B cell (primary cell): ENCODE measurements at regions not wholly inside any gene's neighbourhood (a gene's known extent, or its start where the extent isn't known, plus 50 kb on each side); places are given as distances from the start of the nearest gene placed in this dataset.

Experiments used
- ATAC-seq: fragments of 200-7000 bp; cut with Tn5 transposase; one replicate; pipeline ENCODE4 v1.10.0; 2021; ENCODE audit warnings: low read depth, mild to moderate bottlenecking, moderate number of reproducible peaks, moderate library complexity
- CTCF ChIA-PET: fragments of 350-600 bp; sonication (Branson Sonifier 250); formaldehyde crosslinking; loops from one replicate; lab custom pipeline; 2021; ENCODE audit warnings: antibody characterized with exemption, inconsistent platforms; lab: Charles Lee
- POLR2A ChIA-PET: fragments of 350-600 bp; sonication (Branson Sonifier 250); formaldehyde crosslinking; loops from one replicate; lab custom pipeline; 2021; ENCODE audit warnings: antibody characterized with exemption; lab: Charles Lee
- DNase-seq: peaks from one replicate; pipeline ENCODE4 v3.0.0; 2013
- H2AFZ ChIP-seq: 2 replicates; pipeline ENCODE4 v1.6.1; 2012; ENCODE audit warnings: mild to moderate bottlenecking, low read depth, low read length; ENCODE audit not compliant: insufficient read depth, poor library complexity, severe bottlenecking
- H3K27ac ChIP-seq, 2 donors: 1 replicate in 1 of 2; 2 replicates in 1 of 2; pipeline ENCODE4 v1.5.1; 2012 to 2013; ENCODE audit warnings: low read length in 2 of 2, mild to moderate bottlenecking in 2 of 2, moderate library complexity in 1 of 2
- H3K27me3 ChIP-seq, 4 experiments: fragments of 200-600 bp in 1 of 4; sonication (generic) in 1 of 4; replicated peaks in 1 of 4; 1 replicate in 2 of 4; 2 replicates in 2 of 4; pipeline versions ENCODE4 v1.6.1 to v1.7.0; 2013 to 2016; ENCODE audit warnings: low read length in 3 of 4, mild to moderate bottlenecking in 2 of 4, mixed read lengths in 1 of 4, moderate library complexity in 1 of 4; ENCODE audit not compliant: insufficient read depth in 4 of 4, control insufficient read depth in 3 of 4; ENCODE audit errors: control extremely low read depth in 1 of 4
- H3K36me3 ChIP-seq, 2 experiments: replicated peaks in 1 of 2; 1 replicate in 1 of 2; 2 replicates in 1 of 2; pipeline versions ENCODE4 v1.6.1 to v1.7.1; 2013; ENCODE audit warnings: low read length in 1 of 2; ENCODE audit not compliant: insufficient read depth in 2 of 2, control insufficient read depth in 1 of 2; ENCODE audit errors: control extremely low read depth in 1 of 2, extremely low read depth in 1 of 2
- H3K4me1 ChIP-seq, 2 donors: fragments of 200-600 bp in 1 of 2; sonication (generic) in 1 of 2; 1 replicate in 1 of 2; 2 replicates in 1 of 2; pipeline versions ENCODE4 v1.5.1 to v1.6.1; 2013 to 2017; ENCODE audit warnings: low read length in 2 of 2; ENCODE audit not compliant: control insufficient read depth in 2 of 2, insufficient read depth in 2 of 2
- H3K4me2 ChIP-seq: replicated peaks from 2 replicates; pipeline ENCODE3; 2012; ENCODE audit warnings: mild to moderate bottlenecking, low read depth, low read length; ENCODE audit not compliant: poor library complexity, severe bottlenecking
- H3K4me3 ChIP-seq, 5 experiments: fragments of 200-600 bp in 1 of 5; sonication (generic) in 1 of 5; 1 replicate in 3 of 5; 2 replicates in 2 of 5; pipeline versions ENCODE4 v1.5.1 to v1.7.0; 2011 to 2016; ENCODE audit warnings: low read length in 4 of 5, mild to moderate bottlenecking in 4 of 5, low read depth in 2 of 5, control low read depth in 1 of 5, moderate library complexity in 1 of 5; ENCODE audit not compliant: insufficient read depth in 1 of 5; ENCODE audit errors: control extremely low read depth in 1 of 5, extremely low read depth in 1 of 5
- H3K79me2 ChIP-seq: fragments of 200-600 bp; sonication (generic); one replicate; pipeline ENCODE4 v1.6.0; 2016; ENCODE audit warnings: low read length; ENCODE audit not compliant: control insufficient read depth, insufficient read depth
- H3K9ac ChIP-seq: fragments of 200-600 bp; sonication (generic); 2 replicates; pipeline ENCODE4 v1.6.1; 2017; ENCODE audit warnings: mild to moderate bottlenecking, low read length, moderate library complexity
- H3K9me3 ChIP-seq, 3 donors: one replicate each; pipeline versions ENCODE4 v1.6.1 to v1.7.1; 2013; ENCODE audit warnings: low read length in 2 of 3; ENCODE audit not compliant: control insufficient read depth in 2 of 3, insufficient read depth in 1 of 3; ENCODE audit errors: control extremely low read depth in 1 of 3
- H4K20me1 ChIP-seq: 2 replicates; pipeline ENCODE4 v1.6.0; 2012; ENCODE audit warnings: mild to moderate bottlenecking, low read length; ENCODE audit not compliant: insufficient read depth, control insufficient read depth, poor library complexity, severe bottlenecking
- H3K27ac Mint-ChIP-seq: one replicate; pipeline ENCODE4 v1.8.0; 2021; ENCODE audit warnings: mixed read lengths
- H3K27me3 Mint-ChIP-seq: one replicate; pipeline ENCODE4 v1.8.0; 2021; ENCODE audit warnings: mixed read lengths
- H3K4me1 Mint-ChIP-seq: one replicate; pipeline ENCODE4 v1.8.0; 2021; ENCODE audit warnings: mixed read lengths
- H3K4me3 Mint-ChIP-seq: one replicate; pipeline ENCODE4 v1.8.0; 2021; ENCODE audit warnings: mixed read lengths
- H3K9me3 Mint-ChIP-seq: one replicate; pipeline ENCODE4 v1.8.0; 2022; ENCODE audit warnings: mixed read lengths; ENCODE audit not compliant: insufficient read depth
- EZH2 ChIP-seq: IDR thresholded peaks from 2 replicates; pipeline ENCODE4 v1.6.1; 2012; ENCODE audit warnings: borderline replicate concordance, low read depth, mild to moderate bottlenecking, moderate library complexity, low read length; ENCODE audit not compliant: insufficient read depth, poor library complexity, severe bottlenecking
- WGBS: methylation state at CpG from one replicate; pipeline ENCODE4 v1.1.5; 2013; ENCODE audit warnings: missing lambda C conversion rate; ENCODE audit not compliant: insufficient coverage; 5-methylcytosine and 5-hydroxymethylcytosine counted together
- intact Hi-C: fragments of 100-400 bp; cut with micrococcal nuclease; formaldehyde crosslinking; loops from one replicate; pipeline ENCODE4 v1.10.0; 2022
- TF ChIP-seq, protein P1 (sequence below): fragments of 200-600 bp; IDR thresholded peaks from one replicate; pipeline ENCODE4 v1.8.0; 2022; ENCODE audit warnings: antibody characterized with exemption, mild to moderate bottlenecking

DNA sequence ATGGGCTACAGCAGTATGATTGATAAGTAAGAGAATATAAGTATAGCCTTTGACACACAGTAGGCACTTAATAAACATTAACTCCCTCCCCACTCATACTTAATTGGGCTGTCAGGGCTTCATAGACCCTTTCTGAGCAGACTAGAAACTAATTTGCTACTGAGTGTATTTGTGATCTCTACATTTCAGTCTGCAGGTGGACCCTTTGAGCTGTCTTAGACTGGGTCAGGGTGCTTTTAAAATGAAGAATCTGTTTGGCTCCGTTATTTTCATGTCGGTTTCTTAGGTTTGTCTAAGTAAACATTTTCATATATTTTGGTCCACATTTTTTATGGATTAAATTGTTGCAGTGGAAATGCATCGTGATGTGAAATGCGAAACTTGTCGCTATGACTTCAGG lies 50.3 kb upstream of the SELENOK start:
- no peak for TF ChIP-seq EZH2
- TF ChIP-seq, protein P1, sequence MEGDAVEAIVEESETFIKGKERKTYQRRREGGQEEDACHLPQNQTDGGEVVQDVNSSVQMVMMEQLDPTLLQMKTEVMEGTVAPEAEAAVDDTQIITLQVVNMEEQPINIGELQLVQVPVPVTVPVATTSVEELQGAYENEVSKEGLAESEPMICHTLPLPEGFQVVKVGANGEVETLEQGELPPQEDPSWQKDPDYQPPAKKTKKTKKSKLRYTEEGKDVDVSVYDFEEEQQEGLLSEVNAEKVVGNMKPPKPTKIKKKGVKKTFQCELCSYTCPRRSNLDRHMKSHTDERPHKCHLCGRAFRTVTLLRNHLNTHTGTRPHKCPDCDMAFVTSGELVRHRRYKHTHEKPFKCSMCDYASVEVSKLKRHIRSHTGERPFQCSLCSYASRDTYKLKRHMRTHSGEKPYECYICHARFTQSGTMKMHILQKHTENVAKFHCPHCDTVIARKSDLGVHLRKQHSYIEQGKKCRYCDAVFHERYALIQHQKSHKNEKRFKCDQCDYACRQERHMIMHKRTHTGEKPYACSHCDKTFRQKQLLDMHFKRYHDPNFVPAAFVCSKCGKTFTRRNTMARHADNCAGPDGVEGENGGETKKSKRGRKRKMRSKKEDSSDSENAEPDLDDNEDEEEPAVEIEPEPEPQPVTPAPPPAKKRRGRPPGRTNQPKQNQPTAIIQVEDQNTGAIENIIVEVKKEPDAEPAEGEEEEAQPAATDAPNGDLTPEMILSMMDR, result no peak
- Histone ChIP-seq H3K4me2 (no peak overlapping the region), H3K79me2 (no peaks in the 10 kb centered on the region), H4K20me1 (no peaks in the 10 kb centered on the region), H3K36me3 (no peaks in the 10 kb centered on the region), H3K4me1 (no peaks in the 10 kb centered on the region), H3K9ac (no peak overlapping the region), H3K9me3 (peaks cover 0 to 19% (median 17%) of the 10 kb centered on the region in 3 donors), H2AFZ (no peak overlapping the region), H3K27ac (no peak overlapping the region), H3K4me3 (no peak overlapping the region), H3K27me3 (peaks cover 0 to 6% (median 4%) of the 10 kb centered on the region in 4 experiments)
- Mint-ChIP-seq H3K27me3 (peaks cover 44% of the 10 kb centered on the region), H3K9me3 (peaks cover 11% of the 10 kb centered on the region), H3K4me1 (no peaks in the 10 kb centered on the region), H3K4me3 (no peak overlapping the region), H3K27ac (no peak overlapping the region)
- WGBS, result no CpG with 5 or more reads among the region's 5 CpGs
- intact Hi-C loops, result no loop called here
- no peak for DNase-seq
- POLR2A ChIA-PET, result no interaction called here
- CTCF ChIA-PET, result no interaction called here
- ATAC-seq, result no peak
